ENCODE measurements at regions not wholly inside any gene's neighbourhood (a gene's known extent, or its start where the extent isn't known, plus 50 kb on each side); places are given as distances from the start of the nearest gene placed in this dataset.
"Not testable (repeated sequence)": the region's sequence is repeated elsewhere in the genome, so short reads cannot be mapped to it uniquely, and the experiment has no call there.

DNA sequence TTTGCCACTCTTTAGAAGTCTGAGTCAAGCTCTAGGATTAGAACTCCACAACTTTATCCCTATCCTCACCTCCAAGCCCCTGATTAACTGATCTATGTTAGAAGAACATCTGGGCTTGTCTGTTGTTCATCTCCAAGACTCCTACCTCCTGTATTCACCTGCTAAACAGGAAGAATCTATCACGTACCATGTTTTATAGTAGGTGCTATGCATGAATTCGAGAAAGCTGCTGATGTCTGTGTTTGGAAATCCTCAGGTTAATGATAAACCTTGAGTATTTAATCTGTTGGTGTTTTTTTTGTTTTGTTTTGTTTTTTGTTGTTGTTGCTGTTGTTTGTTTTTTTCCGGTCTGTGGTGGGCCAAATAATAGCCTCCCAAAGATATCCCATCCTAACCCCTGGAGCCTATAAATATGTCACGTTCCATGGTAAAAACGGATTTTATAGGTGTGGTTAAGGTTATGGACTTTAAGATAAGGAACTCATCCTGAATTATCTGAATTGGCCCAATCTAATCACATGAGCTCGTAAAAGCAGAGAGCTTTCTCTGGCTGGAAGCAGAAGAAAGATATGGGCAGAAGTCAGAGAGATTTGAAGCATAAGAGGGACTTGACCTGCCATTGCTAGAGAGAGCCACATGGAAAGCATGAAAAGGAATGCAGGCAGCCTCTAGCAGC, 101.2 kb upstream of the DUSP21 start:
- DNase-seq (ENCODE audit: insufficient read length, low spot score) (no peak), FAIRE-seq (no peak)
- no peak for TF ChIP-seq POLR2AphosphoS5 (IDR thresholded peaks at IDR 0.05; ENCODE audit: low read depth, low read length)
- no peak for TF ChIP-seq TAF1 (IDR thresholded peaks at IDR 0.05; ENCODE audit: low read depth, low read length)
- no peak for TF ChIP-seq POU2F2 (IDR thresholded peaks at IDR 0.05; ENCODE audit: low read depth, low read length)
- TF ChIP-seq PAX5 (IDR thresholded peaks at IDR 0.05; ENCODE audit: insufficient read depth, low read length, severe bottlenecking), result no peak
- no peak for TF ChIP-seq POLR2A (IDR thresholded peaks at IDR 0.05; ENCODE audit: low read depth, low read length)
- no peak for TF ChIP-seq SPI1 (IDR thresholded peaks at IDR 0.05; ENCODE audit: low read depth, low read length)

DNA sequence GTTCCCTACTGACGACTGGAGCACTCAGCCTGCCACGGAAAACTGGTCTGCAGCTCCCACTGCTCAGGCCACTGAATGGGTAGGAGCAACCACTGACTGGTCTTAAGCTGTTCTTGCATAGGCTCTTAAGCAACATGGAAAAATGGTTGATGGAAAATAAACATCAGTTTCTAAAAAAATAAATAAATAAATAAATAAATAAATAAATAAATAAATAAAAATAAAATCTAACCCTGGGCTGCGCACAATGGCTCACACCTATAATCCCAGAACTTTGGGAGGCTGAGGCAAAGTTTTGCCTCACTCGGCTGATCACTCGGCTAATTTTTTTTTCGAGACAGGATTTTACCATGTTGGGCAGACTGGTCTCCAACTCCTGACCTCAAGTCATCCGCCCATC, 102.0 kb upstream of the DUSP21 start:
- FAIRE-seq; DNase-seq (ENCODE audit: insufficient read length, low spot score): not testable (repeated sequence)

DNA sequence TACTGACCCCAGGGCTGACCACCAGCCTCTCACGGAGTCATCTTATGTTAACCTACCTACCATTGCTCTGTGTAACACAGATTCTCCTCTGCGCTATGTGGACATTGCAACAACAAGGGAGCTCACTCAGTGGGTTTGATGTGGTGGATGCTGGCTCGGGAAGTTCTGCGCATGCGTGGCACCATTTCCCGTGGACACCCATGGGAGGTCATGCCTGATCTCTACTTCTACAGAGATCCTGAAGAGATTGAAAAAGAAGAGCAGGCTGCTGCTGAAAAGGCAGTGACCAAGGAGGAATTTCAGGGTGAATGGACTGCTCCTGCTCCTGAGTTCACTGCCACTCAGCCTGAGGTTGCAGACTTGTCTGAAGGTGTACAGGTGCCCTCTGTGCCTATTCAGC, 102.4 kb upstream of the DUSP21 start:
- not testable (repeated sequence) for DNase-seq (ENCODE audit: insufficient read length, low spot score); FAIRE-seq

DNA sequence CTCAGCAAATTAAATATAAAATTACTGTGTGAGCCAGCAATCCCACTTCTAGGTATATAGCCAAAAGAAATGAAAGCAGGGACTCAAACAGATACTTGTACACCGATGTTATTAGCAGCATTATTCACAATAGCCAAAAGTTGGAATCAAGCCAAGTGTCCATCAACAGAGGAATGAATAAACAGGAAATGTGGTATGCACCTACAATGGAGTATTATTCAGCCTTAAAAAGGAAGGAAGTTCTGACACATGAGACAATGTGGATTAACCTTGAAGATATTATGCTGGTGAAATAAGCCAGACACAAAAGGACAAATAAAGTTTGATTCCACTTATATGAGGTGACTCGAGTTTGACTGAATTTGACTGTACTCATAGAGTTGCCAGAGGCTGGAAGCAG, 108.3 kb upstream of the DUSP21 start:
- FAIRE-seq (no peak), DNase-seq (ENCODE audit: insufficient read length, low spot score) (no peak)
- TF ChIP-seq POU2F2 (IDR thresholded peaks at IDR 0.05; ENCODE audit: low read depth, low read length) (no peak), POLR2A (IDR thresholded peaks at IDR 0.05; ENCODE audit: low read depth, low read length) (no peak), POLR2AphosphoS5 (IDR thresholded peaks at IDR 0.05; ENCODE audit: low read depth, low read length) (no peak), PAX5 (IDR thresholded peaks at IDR 0.05; ENCODE audit: insufficient read depth, low read length, severe bottlenecking) (no peak), TAF1 (IDR thresholded peaks at IDR 0.05; ENCODE audit: low read depth, low read length) (no peak), SPI1 (IDR thresholded peaks at IDR 0.05; ENCODE audit: low read depth, low read length) (no peak)

DNA sequence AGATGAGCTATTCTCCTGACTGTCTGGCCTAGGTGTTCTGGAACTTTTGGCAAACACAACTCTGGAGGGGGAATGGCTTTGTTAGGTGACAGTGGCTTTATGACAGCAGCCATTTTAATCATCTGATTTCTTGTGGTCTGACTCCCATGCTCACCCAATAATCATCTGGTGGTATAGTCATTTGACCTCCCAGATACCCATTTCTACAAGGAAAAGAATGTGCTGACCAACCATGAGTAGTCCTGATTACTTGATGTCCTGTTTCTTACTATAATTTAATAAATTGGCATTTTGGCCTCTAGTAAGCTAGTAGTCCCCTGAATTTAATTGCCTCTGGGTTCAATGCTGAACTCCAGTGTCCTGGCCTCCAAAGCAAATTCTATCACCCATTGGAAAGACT, 109.9 kb upstream of the DUSP21 start:
- DNase-seq (ENCODE audit: insufficient read length, low spot score) (no peak), FAIRE-seq (no peak)
- TF ChIP-seq TAF1 (IDR thresholded peaks at IDR 0.05; ENCODE audit: low read depth, low read length) (no peak), PAX5 (IDR thresholded peaks at IDR 0.05; ENCODE audit: insufficient read depth, low read length, severe bottlenecking) (no peak), SPI1 (IDR thresholded peaks at IDR 0.05; ENCODE audit: low read depth, low read length) (no peak), POLR2A (IDR thresholded peaks at IDR 0.05; ENCODE audit: low read depth, low read length) (no peak), POLR2AphosphoS5 (IDR thresholded peaks at IDR 0.05; ENCODE audit: low read depth, low read length) (no peak), POU2F2 (IDR thresholded peaks at IDR 0.05; ENCODE audit: low read depth, low read length) (no peak)

DNA sequence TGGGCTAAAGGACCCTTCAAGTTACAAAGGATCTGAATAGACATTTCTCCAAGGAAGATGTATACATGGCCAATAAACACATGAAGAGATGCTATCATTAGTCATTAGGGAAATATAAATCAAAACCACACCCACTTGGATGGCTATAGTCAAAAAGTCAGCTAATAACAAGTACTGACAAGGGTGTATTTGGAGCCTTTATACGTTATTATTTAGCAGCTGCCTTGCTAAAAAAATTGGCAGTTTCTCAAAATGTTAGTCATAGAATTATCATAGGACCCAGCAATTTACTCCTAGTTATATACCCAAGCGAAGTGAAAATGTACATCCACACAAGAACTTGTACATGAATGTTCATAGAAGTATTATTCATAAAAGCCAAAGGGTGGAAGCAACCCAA, 112.7 kb upstream of the DUSP21 start:
- TF ChIP-seq POLR2AphosphoS5 (IDR thresholded peaks at IDR 0.05; ENCODE audit: low read depth, low read length) (no peak), POLR2A (IDR thresholded peaks at IDR 0.05; ENCODE audit: low read depth, low read length) (no peak), SPI1 (IDR thresholded peaks at IDR 0.05; ENCODE audit: low read depth, low read length) (no peak), TAF1 (IDR thresholded peaks at IDR 0.05; ENCODE audit: low read depth, low read length) (no peak), POU2F2 (IDR thresholded peaks at IDR 0.05; ENCODE audit: low read depth, low read length) (no peak), PAX5 (IDR thresholded peaks at IDR 0.05; ENCODE audit: insufficient read depth, low read length, severe bottlenecking) (no peak)
- DNase-seq (ENCODE audit: insufficient read length, low spot score) (no peak), FAIRE-seq (no peak)

DNA sequence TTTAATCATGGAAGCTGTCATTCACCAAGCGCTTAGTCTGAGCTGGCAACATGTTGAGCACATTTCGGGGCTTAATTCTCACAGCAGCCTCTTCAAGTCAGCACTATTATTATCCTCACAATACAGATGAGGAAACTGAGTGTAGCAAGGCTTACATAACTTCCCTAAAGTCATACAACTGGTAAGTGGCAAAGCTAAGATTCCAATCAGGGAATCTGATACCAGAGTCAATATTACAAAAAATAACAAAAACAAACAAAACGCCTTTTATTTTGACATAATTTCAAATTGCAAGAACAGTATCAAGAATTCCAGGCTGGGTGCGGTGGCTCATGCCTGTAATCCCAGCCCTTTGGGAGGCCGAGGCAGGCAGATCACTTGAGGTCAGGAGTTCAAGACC, 120.4 kb upstream of the DUSP21 start:
- DNase-seq (ENCODE audit: insufficient read length, low spot score) (no peak), FAIRE-seq (no peak)
- TF ChIP-seq POLR2AphosphoS5 (IDR thresholded peaks at IDR 0.05; ENCODE audit: low read depth, low read length), result no peak
- no peak for TF ChIP-seq POU2F2 (IDR thresholded peaks at IDR 0.05; ENCODE audit: low read depth, low read length)
- no peak for TF ChIP-seq TAF1 (IDR thresholded peaks at IDR 0.05; ENCODE audit: low read depth, low read length)

DNA sequence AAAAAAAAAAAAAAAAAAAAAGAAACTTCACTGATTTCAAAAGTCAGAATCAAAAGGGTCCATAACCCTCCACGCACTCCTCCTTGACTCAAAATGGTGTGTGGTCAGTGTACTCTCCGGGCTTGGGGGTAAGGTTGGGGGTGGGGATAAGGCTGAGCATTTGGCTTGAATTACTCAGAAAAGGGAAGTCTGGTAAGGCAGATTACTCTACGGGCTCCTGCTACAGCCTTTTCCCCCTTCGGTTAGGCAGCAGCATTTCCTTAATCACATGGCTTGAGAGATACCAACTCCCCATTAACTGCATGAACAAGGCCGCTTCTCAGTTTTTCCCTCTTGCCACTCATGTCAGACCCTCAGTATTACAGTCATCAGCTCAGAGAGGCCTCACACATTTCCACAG, 135.4 kb upstream of the DUSP21 start:
- FAIRE-seq, result no peak
- TF ChIP-seq TAF1 (IDR thresholded peaks at IDR 0.05; ENCODE audit: low read depth, low read length), result no peak
- TF ChIP-seq POU2F2 (IDR thresholded peaks at IDR 0.05; ENCODE audit: low read depth, low read length), result no peak
- TF ChIP-seq SPI1 (IDR thresholded peaks at IDR 0.05; ENCODE audit: low read depth, low read length), result no peak
- no peak for TF ChIP-seq PAX5 (IDR thresholded peaks at IDR 0.05; ENCODE audit: insufficient read depth, low read length, severe bottlenecking)
- no peak for TF ChIP-seq POLR2A (IDR thresholded peaks at IDR 0.05; ENCODE audit: low read depth, low read length)
- TF ChIP-seq POLR2AphosphoS5 (IDR thresholded peaks at IDR 0.05; ENCODE audit: low read depth, low read length), result no peak
- DNase-seq (ENCODE audit: insufficient read length, low spot score), result no peak

DNA sequence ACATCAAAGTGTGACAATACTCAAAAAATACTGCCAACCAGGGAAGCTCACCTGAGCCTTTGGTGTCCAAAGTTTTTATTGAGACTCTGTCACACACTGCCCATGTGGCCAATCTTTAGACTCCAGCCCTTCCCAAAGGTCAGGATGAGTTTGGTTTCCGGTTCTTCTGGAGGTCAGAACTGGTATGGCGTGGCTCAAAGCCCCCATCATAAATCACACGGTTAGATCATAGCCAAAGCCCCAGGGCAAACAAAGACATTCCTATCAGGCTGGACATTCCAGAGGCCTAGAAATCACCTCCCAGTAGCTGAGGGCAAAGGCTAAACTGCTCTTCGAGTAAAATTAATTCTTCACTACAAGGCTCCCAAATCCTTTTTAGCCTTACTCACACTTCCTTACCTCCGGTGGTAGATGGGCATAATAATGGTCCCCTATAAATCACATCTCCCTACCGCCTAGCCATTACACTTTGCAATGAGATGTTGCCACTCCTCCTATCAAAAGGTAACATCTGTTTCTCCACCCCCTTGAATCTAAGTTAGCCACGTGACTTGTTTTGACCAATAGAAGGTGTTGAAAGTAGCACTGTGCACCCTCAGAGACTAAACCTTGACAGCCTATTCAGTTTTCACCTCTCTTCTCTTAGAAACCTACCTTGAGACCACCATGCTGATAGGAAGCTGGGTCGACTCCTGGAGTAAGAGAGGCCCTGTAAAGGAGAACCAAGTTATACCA, 137.8 kb upstream of the DUSP21 start:
- TF ChIP-seq TAF1 (IDR thresholded peaks at IDR 0.05; ENCODE audit: low read depth, low read length) (no peak), SPI1 (IDR thresholded peaks at IDR 0.05; ENCODE audit: low read depth, low read length) (no peak), PAX5 (IDR thresholded peaks at IDR 0.05; ENCODE audit: insufficient read depth, low read length, severe bottlenecking) (no peak), POU2F2 (IDR thresholded peaks at IDR 0.05; ENCODE audit: low read depth, low read length) (no peak), POLR2AphosphoS5 (IDR thresholded peaks at IDR 0.05; ENCODE audit: low read depth, low read length) (no peak), POLR2A (IDR thresholded peaks at IDR 0.05; ENCODE audit: low read depth, low read length) (no peak)
- no peak for FAIRE-seq
- no peak for DNase-seq (ENCODE audit: insufficient read length, low spot score)

DNA sequence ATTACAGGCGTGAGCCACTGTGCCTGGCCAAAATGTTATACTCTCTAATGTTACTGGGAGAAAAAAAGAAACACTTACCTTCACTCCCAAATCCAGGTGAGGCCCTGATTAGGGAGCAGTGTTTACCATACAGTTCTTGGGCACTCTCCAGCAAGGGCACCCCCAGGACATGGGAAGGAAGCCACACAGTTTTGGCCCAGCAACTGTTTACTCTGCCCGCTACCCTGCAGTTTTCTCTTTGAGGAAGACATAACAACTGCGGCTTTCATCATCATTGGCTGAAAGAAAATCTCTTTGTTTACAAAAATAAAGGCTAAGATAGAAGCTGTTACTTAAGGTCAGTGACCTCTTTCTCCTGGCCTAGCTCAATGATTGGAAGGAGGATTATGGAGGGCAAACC, 145.5 kb upstream of the DUSP21 start:
- FAIRE-seq, result no peak
- TF ChIP-seq SPI1 (IDR thresholded peaks at IDR 0.05; ENCODE audit: low read depth, low read length), result no peak
- no peak for TF ChIP-seq POLR2A (IDR thresholded peaks at IDR 0.05; ENCODE audit: low read depth, low read length)
- no peak for TF ChIP-seq TAF1 (IDR thresholded peaks at IDR 0.05; ENCODE audit: low read depth, low read length)
- no peak for TF ChIP-seq POU2F2 (IDR thresholded peaks at IDR 0.05; ENCODE audit: low read depth, low read length)
- no peak for TF ChIP-seq POLR2AphosphoS5 (IDR thresholded peaks at IDR 0.05; ENCODE audit: low read depth, low read length)
- no peak for TF ChIP-seq PAX5 (IDR thresholded peaks at IDR 0.05; ENCODE audit: insufficient read depth, low read length, severe bottlenecking)
- no peak for DNase-seq (ENCODE audit: insufficient read length, low spot score)
